ENCODE measurements at regions not wholly inside any gene's neighbourhood (a gene's known extent, or its start where the extent isn't known, plus 50 kb on each side); places are given as distances from the start of the nearest gene placed in this dataset.

- Histone ChIP-seq H3K4me1 (no peaks in the 10 kb centered on the region), H3K27ac (no peak overlapping the region), H3K27me3 (no peaks in the 10 kb centered on the region), H3K9me3 (no peaks in the 10 kb centered on the region), H3K4me3 (no peak overlapping the region), H3K36me3 (no peaks in the 10 kb centered on the region)
- intact Hi-C loops (cut with DNase I; ENCODE audit: low total_unique reads), result no loop called here
- ATAC-seq (no peak), DNase-seq (no peak)
- TF ChIP-seq CTCF (IDR thresholded peaks at IDR 0.05 in 4 of 5, conservative IDR thresholded peaks at IDR 0.05 in 1 of 5) (no peak), POLR2A (IDR thresholded peaks at IDR 0.05) (no peak)
- in situ Hi-C loops (cut with MboI; ENCODE audit: low sequenced_read_pairs in 4 of 4), result no loop called here
Observed at GRCh38 chr9:11063263-11063662, 450.5 kb upstream of the PTPRD start.

- in situ Hi-C loops (cut with MboI; ENCODE audit: low sequenced_read_pairs in 4 of 4) (no loop called here), intact Hi-C loops (cut with DNase I; ENCODE audit: low total_unique reads) (no loop called here)
Observed at GRCh38 chr9:11064909-11065308, 452.1 kb upstream of the PTPRD start.

GRCh38 chr9:11072176-11072575, 459.4 kb upstream of the PTPRD start:
- ATAC-seq, result no peak
- TF ChIP-seq CTCF (IDR thresholded peaks at IDR 0.05 in 4 of 5, conservative IDR thresholded peaks at IDR 0.05 in 1 of 5), result no peak
- TF ChIP-seq POLR2A (IDR thresholded peaks at IDR 0.05), result no peak
- intact Hi-C loops (cut with DNase I; ENCODE audit: low total_unique reads), result no loop called here

More at GRCh38 chr9:11064909-11065308, 452.1 kb upstream of the PTPRD start:
- no peaks in the 10 kb centered on the region for H3K36me3 ChIP-seq
- ATAC-seq, result no peak
- no peak overlapping the region for H3K4me3 ChIP-seq
- TF ChIP-seq POLR2A (IDR thresholded peaks at IDR 0.05) (no peak), CTCF (IDR thresholded peaks at IDR 0.05 in 4 of 5, conservative IDR thresholded peaks at IDR 0.05 in 1 of 5) (no peak)
- H3K4me1 ChIP-seq, result no peaks in the 10 kb centered on the region
- H3K9me3 ChIP-seq, result no peaks in the 10 kb centered on the region
- no peak overlapping the region for H3K27ac ChIP-seq
- H3K27me3 ChIP-seq, result no peaks in the 10 kb centered on the region
- no peak for DNase-seq

GRCh38 chr9:11086561-11086960, 473.8 kb upstream of the PTPRD start:
- Histone ChIP-seq H3K27me3 (no peaks in the 10 kb centered on the region), H3K27ac (no peak overlapping the region), H3K4me1 (no peaks in the 10 kb centered on the region), H3K4me3 (no peak overlapping the region), H3K36me3 (no peaks in the 10 kb centered on the region), H3K9me3 (no peaks in the 10 kb centered on the region)
- no peak for ATAC-seq
- intact Hi-C loops (cut with DNase I; ENCODE audit: low total_unique reads), result no loop called here
- no peak for DNase-seq
- in situ Hi-C loops (cut with MboI; ENCODE audit: low sequenced_read_pairs in 4 of 4), result no loop called here
- TF ChIP-seq CTCF (IDR thresholded peaks at IDR 0.05 in 4 of 5, conservative IDR thresholded peaks at IDR 0.05 in 1 of 5), result no peak
- TF ChIP-seq POLR2A (IDR thresholded peaks at IDR 0.05), result no peak

More at GRCh38 chr9:11072176-11072575, 459.4 kb upstream of the PTPRD start:
- no peak for DNase-seq
- Histone ChIP-seq H3K9me3 (no peaks in the 10 kb centered on the region), H3K4me1 (no peaks in the 10 kb centered on the region), H3K27ac (no peak overlapping the region), H3K4me3 (no peak overlapping the region), H3K27me3 (no peaks in the 10 kb centered on the region), H3K36me3 (no peaks in the 10 kb centered on the region)
- in situ Hi-C loops (cut with MboI; ENCODE audit: low sequenced_read_pairs in 4 of 4), result no loop called here

GRCh38 chr9:11088821-11089374, 476.1 kb upstream of the PTPRD start:
- no peaks in the 10 kb centered on the region for H3K36me3 ChIP-seq
- TF ChIP-seq POLR2A (IDR thresholded peaks at IDR 0.05) (no peak), CTCF (IDR thresholded peaks at IDR 0.05 in 4 of 5, conservative IDR thresholded peaks at IDR 0.05 in 1 of 5) (no peak)
- H3K27me3 ChIP-seq, result no peaks in the 10 kb centered on the region
- H3K9me3 ChIP-seq, result no peaks in the 10 kb centered on the region
- no peak overlapping the region for H3K27ac ChIP-seq
- in situ Hi-C loops (cut with MboI; ENCODE audit: low sequenced_read_pairs in 4 of 4) (no loop called here), intact Hi-C loops (cut with DNase I; ENCODE audit: low total_unique reads) (no loop called here)
- H3K4me1 ChIP-seq, result no peaks in the 10 kb centered on the region
- no peak for DNase-seq
- no peak for ATAC-seq
- no peak overlapping the region for H3K4me3 ChIP-seq
